GM21576 (cell line): ENCODE measurements at regions not wholly inside any gene's neighbourhood (a gene's known extent, or its start where the extent isn't known, plus 50 kb on each side); places are given as distances from the start of the nearest gene placed in this dataset.
"Not testable (repeated sequence)": the region's sequence is repeated elsewhere in the genome, so short reads cannot be mapped to it uniquely, and the experiment has no call there.

Source experiments
- ATAC-seq: cut with Tn5 transposase; IDR thresholded peaks from one replicate; pipeline ENCODE4 v1.9.1; 2021; ENCODE audit warnings: mild to moderate bottlenecking, moderate library complexity; ENCODE audit not compliant: unreplicated experiment

DNA sequence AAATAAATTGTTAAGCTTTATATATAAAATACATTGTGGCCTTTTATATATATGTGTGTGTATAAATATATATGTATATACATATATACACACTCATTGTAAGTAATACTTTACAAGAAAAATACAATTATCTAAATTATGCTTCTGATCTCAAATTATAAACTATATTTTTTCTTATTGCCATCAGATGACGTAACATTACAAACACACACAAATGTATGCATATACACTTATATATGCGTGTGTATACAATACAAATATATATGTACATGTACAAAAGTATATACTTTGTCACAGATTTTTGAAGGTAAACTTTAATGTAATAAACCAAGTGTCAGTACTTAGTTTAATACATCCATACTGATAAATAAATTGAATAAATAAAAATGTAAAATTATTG is 278.9 kb upstream of the LMO3 start:
- ATAC-seq = no peak

DNA sequence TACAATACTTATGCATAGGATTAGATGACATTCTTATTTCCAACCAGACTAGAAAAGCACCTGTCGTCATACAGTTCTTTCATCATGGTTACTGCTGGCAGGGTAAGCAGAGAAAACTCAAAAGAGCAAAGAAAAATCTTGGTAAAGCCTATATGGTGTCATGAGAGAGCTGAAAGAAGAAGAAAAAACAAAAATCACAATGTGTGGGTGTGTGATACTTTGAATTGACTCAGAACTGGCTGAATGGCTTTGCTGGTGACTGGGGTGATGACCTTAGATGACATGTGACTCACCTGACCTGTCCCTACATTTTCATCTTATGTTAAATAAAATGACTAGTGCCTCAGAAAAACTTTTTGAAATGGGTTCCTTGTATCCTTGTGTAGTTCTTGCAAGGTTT is 278.1 kb upstream of the LMO3 start:
- ATAC-seq = no peak

- ATAC-seq = no peak
Observed at GRCh38 chr12:16881986-16882570, 276.1 kb upstream of the LMO3 start.

- ATAC-seq = no peak
Observed at GRCh38 chr12:16880864-16881285, 274.9 kb upstream of the LMO3 start.

DNA sequence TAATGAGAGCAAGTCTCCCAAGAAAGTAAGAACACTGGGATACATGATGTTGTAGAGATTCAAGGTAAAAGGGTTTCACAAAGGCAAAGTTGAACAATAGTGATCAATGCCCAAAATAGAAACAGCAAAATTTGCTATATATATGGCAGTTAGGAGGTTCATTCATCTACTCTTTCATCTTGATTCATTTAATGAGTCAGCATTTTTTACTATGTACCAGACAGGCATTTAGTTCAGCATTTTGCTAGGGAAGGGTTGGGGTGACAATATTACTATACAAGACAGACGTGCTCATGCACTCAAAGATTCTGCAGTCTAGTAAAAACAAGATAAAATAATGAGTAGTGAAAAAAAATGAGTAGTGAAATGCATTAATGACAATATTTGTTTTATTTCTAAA is 264.9 kb upstream of the LMO3 start:
- no peak for ATAC-seq

DNA sequence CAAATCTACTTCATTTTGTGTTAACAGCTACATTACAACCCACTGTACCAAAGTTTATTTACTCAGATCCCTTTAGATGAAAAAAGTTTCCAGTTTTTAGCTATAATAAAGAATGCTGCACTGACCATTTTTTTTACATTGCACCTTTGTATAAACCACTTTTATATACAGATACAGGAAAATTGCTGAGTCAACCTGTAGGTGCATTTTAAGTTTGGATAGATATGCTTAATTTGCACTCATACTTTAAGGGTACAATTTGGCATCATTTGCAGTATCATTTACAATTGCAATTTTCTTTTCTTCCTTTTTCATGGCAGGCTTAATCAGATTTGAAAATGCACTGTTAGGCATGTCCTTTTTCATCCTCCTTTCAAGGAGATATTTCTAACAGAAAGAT is 257.8 kb upstream of the LMO3 start:
- ATAC-seq = no peak

- peak; percentile 92 for ATAC-seq
Observed at GRCh38 chr12:16857456-16857923, 251.5 kb upstream of the LMO3 start.

- no peak for ATAC-seq
Observed at GRCh38 chr12:16854465-16854864, 248.5 kb upstream of the LMO3 start.

GRCh38 chr12:16849473-16849872 is 243.5 kb upstream of the LMO3 start:
- no peak for ATAC-seq

- ATAC-seq = no peak
Observed at GRCh38 chr12:16844875-16845274, 238.9 kb upstream of the LMO3 start.

- ATAC-seq = no peak
Observed at GRCh38 chr12:16833376-16834015, 227.5 kb upstream of the LMO3 start.

DNA sequence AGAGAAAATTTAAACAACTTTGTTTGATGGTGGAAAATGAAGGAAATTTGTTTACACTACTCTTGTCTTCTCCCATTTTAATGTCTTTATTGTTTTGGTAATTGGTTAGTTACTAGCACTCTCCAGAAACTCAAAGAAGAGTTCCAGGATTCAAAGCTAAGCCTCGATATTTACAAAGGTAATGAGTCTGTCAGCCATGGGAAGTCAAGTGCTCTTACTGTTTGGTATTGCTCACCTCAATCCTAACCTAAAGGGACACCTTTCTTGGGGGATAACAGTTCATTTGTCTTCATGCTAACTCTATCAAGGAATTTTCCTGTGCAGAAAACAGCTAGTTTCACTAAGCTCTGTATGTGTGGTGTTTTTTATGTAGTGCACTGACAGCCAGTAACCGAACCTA is 222.9 kb upstream of the LMO3 start:
- no peak for ATAC-seq

GRCh38 chr12:16807731-16808130 is 201.8 kb upstream of the LMO3 start:
- ATAC-seq = no peak

DNA sequence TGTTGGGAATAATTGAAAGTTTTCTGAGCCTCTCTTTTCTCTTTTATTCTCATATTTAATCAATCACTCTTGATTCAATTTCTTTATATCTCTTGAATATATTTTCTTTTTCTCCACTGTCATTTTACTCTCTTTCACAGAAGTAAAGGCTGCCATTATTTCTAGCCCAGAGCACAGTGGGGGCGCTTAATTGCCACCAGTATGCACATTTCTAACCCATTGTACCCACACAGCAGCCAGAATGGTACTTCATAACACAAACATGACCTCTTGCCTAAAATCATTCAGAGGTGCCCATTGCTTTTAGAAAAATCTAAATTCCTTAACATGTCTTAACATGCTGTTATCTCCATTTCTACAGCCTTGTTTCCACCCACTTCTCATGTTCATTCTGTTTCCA is 190.2 kb upstream of the LMO3 start:
- no peak for ATAC-seq

GRCh38 chr12:16789204-16789790 is 183.3 kb upstream of the LMO3 start:
- no peak for ATAC-seq

DNA sequence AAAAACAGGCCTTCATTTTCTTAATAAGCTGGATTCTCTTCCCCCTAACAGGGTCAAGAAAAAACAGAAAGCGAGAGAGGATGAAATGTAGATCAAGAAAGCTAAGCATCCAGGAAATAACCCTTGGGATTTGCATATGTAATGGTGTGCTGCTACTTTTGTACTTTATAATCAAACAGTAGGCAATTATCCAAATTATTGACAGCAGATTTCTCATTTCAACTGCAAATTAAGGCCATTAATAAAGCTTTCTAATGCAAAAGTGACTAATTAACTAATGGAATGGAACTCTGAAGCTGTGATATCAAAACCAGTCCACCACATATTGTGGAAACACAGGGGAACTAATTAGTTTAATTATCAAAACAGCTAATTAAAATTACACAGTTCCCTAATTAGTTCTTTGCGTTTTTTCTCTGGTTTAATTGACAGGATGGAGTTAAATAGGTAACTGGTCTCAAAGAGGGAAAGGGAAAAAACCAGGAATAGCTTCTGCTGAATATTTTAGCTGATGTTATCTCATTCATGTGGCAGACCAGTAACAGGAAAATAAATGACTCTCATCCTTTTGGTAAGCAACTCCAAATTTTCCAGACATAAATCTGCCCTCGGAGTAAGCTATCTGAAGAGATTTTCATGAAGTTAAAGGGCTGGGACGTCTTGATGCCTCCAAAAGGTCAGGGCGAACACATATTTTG is 182.7 kb upstream of the LMO3 start:
- no peak for ATAC-seq

- no peak for ATAC-seq
Observed at GRCh38 chr12:16785953-16786352, 180.0 kb upstream of the LMO3 start.

DNA sequence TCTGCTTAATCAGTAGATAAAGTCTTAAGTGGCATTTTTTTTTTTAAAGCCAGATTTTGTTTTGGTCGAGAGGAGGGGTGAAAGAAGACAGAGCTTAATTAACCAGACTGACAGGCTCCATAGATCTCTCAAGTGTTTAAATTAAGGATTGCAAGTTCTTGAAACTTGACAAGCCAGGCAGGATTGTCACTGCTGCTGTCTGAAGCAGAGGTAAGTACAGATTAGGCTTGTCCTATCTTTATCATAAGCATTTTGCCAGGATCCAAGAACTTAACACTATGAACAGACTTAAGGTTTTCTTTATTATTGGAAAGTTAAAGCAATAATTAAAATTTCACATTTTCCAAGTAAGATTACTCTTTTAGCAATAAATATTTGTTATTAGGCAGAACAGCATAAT is 179.6 kb upstream of the LMO3 start:
- ATAC-seq = no peak

DNA sequence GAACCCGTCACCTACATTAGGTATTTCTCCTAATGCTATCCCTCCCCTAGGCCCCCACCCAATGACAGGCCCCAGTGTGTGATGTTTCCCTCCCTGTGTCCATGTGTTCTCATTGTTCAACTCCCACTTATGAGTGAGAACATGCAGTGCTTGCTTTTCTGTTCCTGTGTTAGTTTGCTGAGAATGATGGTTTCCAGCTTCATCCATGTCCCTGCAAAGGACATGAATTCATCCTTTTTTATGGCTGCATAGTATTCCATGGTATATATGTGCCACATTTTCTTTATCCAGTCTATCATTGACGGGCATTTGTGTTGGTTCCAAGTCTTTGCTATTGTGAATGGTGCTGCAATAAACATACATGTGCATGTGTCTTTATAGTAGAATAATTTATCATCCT is 163.2 kb upstream of the LMO3 start:
- not testable (repeated sequence) for ATAC-seq

- ATAC-seq = no peak
Observed at GRCh38 chr12:16766736-16767135, 160.8 kb upstream of the LMO3 start.

DNA sequence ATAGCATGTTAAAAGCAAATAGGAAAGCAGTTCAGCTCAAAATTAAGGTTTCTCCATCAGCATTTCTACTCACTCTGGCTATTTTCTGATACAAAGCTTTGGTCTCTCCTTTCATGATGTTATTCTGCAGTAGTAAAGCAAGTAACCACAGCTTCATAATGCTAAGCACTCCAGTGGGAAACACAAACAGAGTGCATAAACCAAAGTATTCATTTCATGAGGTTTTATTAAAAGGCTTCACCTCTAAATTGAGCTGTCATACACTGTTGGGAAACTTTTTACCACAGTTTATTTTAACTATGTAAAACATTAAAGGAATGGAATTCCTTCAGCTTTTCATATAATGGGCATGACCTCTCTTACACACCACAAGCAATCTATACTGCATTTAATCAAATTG is 157.9 kb upstream of the LMO3 start:
- no peak for ATAC-seq
